Activated CD4-positive, alpha-beta T cell treated with anti-CD3 and anti-CD28 coated beads, Interleukin-2, Interleukin-4, amounts not matched to agents 100 ng/mL and 50 ng/mL, durations not matched to agents 16 hours and 8 hours (primary cell): ENCODE measurements at regions not wholly inside any gene's neighbourhood (a gene's known extent, or its start where the extent isn't known, plus 50 kb on each side); places are given as distances from the start of the nearest gene placed in this dataset.
"Not testable (repeated sequence)": the region's sequence is repeated elsewhere in the genome, so short reads cannot be mapped to it uniquely, and the experiment has no call there.

Source experiments
- DNase-seq: peaks from one replicate; pipeline ENCODE4 v3.0.0-alpha.2; 2020; ENCODE audit warnings: low spot score

GRCh38 chr5:1731091-1731639, 68.5 kb downstream of the MRPL36 start:
- no peak for DNase-seq

- no peak for DNase-seq
Observed at GRCh38 chr5:1730487-1730847, 69.2 kb downstream of the MRPL36 start.

DNA sequence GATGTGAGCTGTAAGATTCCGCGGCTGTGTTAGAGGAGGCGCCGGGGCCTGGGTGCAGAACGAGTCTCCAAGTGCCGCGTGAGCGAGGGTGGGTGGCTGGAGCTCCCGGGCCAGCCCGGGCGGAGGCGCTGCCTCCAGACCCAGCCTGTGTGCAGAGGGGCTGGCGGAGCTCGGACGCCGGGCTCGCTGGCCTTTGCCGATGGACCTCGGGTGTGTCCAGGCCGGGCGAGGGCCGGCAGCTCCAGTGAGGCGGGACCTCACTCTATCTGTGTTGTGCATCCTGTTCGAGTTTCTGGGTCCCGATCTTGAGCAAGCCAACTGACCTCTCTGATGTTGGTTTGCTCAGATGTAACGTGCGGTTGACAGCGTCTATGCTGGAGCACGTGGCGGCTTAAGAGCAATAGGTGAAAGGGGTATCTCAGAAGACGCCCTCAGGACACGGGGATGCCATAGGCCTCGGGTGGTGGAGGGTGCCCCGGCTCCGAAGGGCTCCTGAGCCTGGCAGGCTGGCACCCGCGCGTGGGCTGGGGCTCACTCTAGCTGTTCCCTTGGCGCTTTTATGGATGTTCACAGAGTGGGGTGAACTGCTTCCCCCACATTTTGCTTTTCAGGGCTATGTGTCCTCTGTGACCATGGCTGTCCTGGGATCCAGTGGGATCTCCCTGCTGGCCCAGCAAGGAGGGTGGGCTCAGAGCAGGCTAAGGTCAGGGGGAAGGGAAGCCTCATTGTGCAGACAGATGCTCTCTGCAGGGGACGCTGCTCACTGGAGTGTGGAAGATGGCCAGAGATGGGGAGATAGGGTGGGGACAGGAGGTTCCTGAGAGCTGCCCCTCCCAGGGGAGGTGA, 69.8 kb downstream of the MRPL36 start:
- no peak for DNase-seq

DNA sequence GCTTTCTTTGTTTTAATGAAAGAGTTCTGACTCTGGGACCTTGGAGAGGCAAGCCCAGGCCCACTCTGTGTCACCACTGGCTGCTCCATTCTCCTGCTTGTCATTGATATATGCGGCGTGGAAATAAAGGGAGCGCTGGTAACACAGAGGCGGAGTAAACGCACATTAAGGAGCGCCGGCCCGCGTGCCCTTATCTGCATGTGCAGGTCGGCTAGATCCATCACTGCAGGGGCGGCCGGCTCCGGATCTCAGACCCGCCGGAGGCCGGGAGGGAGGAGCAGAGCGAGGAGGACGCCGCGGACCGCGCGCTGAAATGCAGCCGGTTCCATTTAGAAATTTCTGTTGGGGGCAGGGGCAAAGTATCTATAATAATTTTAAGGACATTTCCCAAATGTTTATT, 70.8 kb downstream of the MRPL36 start:
- no peak for DNase-seq

GRCh38 chr5:1727571-1727970, 72.1 kb downstream of the MRPL36 start:
- DNase-seq = no peak

DNA sequence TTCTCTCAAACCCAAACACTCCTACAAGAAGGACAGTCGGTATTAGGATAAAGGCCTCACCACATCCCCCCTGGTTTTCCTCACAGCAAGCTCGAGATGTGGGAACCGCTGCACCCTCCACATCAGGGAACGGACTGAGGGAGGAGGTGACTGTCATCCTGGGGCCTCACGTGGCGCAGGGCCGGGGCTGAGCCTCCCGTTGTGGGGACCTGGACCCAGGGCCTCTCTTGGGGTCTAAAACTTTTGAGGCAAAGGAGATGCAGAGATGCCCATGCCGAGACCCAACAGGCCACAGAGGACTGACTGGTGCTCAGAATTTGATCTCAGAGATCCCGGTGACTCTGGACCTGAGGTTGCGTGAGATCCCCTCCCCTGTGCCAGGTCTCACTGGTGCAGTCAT, 72.7 kb downstream of the MRPL36 start:
- DNase-seq = no peak

- DNase-seq = no peak
Observed at GRCh38 chr5:1726469-1726865, 73.2 kb downstream of the MRPL36 start.

- no peak for DNase-seq
Observed at GRCh38 chr5:1725641-1726468, 73.8 kb downstream of the MRPL36 start.

GRCh38 chr5:1724822-1725602, 74.6 kb downstream of the MRPL36 start:
- no peak for DNase-seq

GRCh38 chr5:1723957-1724821, 75.4 kb downstream of the MRPL36 start:
- DNase-seq = no peak

GRCh38 chr5:1723476-1723875, 76.2 kb downstream of the MRPL36 start:
- no peak for DNase-seq

DNA sequence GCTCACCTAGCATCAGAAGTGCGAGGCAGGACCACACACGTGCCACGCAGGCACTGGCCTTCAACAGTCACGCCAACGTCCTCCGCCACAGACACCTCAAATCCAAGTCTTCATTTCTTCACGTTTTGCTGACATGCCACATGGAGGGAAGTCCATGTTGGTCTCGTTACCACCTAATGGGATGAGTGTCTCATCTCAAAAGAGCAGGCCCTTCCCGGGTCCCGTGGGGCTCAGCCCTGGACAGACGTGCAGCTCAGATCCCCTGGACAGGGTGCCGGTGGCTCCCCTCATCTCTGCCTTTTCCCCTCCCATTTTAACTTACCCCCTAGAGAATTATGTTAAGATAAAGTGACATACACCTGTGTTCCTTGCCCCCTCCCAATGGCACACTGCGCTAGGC, 76.8 kb downstream of the MRPL36 start:
- no peak for DNase-seq

GRCh38 chr5:1720396-1721110, 79.1 kb downstream of the MRPL36 start:
- DNase-seq = no peak

- no peak for DNase-seq
Observed at GRCh38 chr5:1719860-1720259, 79.8 kb downstream of the MRPL36 start.

GRCh38 chr5:1718669-1719068, 81.0 kb downstream of the MRPL36 start:
- no peak for DNase-seq

DNA sequence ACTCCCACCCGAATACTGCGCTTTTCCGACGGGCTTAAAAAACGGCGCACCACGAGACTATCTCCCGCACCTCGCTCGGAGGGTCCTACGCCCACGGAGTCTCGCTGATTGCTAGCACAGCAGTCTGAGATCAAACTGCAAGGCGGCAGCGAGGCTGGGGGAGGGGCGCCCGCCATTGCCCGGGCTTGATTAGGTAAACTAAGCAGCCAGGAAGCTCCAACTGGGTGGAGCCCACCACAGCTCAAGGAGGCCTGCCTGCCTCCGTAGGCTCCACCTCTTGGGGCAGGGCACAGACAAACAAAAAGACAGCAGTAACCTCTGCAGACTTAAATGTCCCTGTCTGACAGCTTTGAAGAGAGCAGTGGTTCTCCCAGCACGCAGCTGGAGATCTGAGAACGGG, 89.5 kb downstream of the MRPL36 start:
- DNase-seq = not testable (repeated sequence)

DNA sequence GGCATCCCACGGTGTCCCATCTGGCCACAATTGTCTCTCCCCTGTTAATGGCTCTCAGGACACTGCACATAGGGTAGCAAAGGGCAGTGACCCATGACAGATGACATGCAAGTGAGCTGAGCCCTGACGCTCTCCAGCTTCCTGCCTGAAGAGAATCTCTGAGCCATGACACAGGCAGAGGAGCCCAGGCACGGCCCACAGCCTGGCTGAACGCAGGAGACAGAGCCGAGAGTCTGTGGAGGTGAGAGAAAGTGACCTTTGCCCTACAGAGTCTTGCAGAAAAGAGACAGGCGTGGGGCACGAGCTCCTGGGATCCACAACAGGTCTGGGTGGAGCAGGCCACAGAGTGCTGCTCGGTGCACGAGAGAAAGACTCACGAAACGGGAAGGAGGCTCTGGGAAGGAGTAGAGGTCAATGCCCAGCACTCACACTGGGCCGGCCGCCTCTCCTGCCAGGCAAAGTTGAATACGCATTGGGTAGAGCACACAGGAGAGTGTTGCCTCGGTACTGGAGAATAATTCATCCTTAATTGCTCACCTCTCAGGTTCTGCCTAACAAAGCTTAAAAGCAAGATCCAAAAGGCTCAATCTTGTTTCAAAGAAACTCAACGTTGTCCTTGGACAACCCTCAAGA, 90.3 kb downstream of the MRPL36 start:
- DNase-seq = no peak

- no peak for DNase-seq
Observed at GRCh38 chr5:1708592-1709141, 91.0 kb downstream of the MRPL36 start.

GRCh38 chr5:1707467-1707866, 92.2 kb downstream of the MRPL36 start:
- DNase-seq = no peak

- peak; percentile 15 for DNase-seq
Observed at GRCh38 chr5:1706428-1706827, 93.2 kb downstream of the MRPL36 start.
